ENCODE measurements at regions not wholly inside any gene's neighbourhood (a gene's known extent, or its start where the extent isn't known, plus 50 kb on each side); places are given as distances from the start of the nearest gene placed in this dataset.

DNA sequence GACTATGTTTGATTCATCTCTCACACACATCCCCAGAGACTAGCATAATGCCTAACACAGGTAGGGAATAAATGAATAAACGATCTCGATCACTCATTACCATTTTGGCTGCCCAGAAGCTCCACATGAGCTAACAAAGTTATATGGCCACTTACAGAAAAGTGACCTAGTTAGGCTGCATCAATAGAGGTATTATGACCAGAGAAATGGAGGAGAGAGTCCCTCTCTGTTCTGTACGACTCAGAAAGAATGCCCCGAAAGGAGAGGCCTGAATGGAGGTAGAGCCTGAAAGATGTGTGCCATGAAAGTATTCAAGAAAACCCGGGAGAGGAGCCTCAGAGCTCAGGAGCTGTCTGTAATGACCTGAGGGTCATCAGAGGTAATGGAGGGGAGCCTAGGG lies 208.2 kb upstream of the GRIK3 start:
- Histone ChIP-seq H4K20me1 (ENCODE audit: insufficient read depth) (no peaks in the 10 kb centered on the region), H3K4me2 (ENCODE audit: low read length) (no peak overlapping the region), H3K27ac (ENCODE audit: low read depth, low read length) (no peak overlapping the region), H3K36me3 (ENCODE audit: control insufficient read depth in 1 of 2, insufficient read depth in 2 of 2, low read length in 2 of 2) (no peaks in the 10 kb centered on the region), H3K9ac (ENCODE audit: low read length) (no peak overlapping the region), H3K4me1 (ENCODE audit: control insufficient read depth in 1 of 2, insufficient read depth in 2 of 2, low read length in 2 of 2) (no peaks in the 10 kb centered on the region), H2AFZ (ENCODE audit: low read depth, low read length, poor library complexity, severe bottlenecking) (no peak overlapping the region), H3K79me2 (ENCODE audit: insufficient read depth, low read length) (no peaks in the 10 kb centered on the region), H3K9me3 (ENCODE audit: control insufficient read depth in 1 of 2, insufficient read depth in 1 of 2, low read depth in 1 of 2, low read length in 2 of 2) (no peaks in the 10 kb centered on the region), H3K4me3 (replicated peaks in 1 of 2; ENCODE audit: low read depth in 1 of 2, low read length in 2 of 2) (no peak overlapping the region), H3K27me3 (ENCODE audit: insufficient read depth, low read length) (peaks cover 44% of the 10 kb centered on the region), H3K9me2 (ENCODE audit: insufficient read depth) (no peaks in the 10 kb centered on the region)
- ChIA-PET RAD21 (ENCODE audit: low non-redundant PET in 1 of 2, low total read pairs in 2 of 2, uncharacterized antibody in 2 of 2, unreplicated experiment in 2 of 2) (no interaction called here), POLR2A (no interaction called here), CTCF (no interaction called here)
- intact Hi-C loops (cut with micrococcal nuclease): no loop called here
- TF ChIP-seq POLR2AphosphoS5 (IDR thresholded peaks at IDR 0.05; ENCODE audit: low read depth, low read length) (no peak), ZFX (IDR thresholded peaks at IDR 0.05) (no peak), FOSL1 (IDR thresholded peaks at IDR 0.05; ENCODE audit: low read depth) (no peak), SRF (IDR thresholded peaks at IDR 0.05; ENCODE audit: low read depth) (no peak), ELF1 (IDR thresholded peaks at IDR 0.05; ENCODE audit: borderline replicate concordance, low read depth) (no peak), SIN3A (IDR thresholded peaks at IDR 0.05; ENCODE audit: low read depth) (no peak), CEBPB (IDR thresholded peaks at IDR 0.05; ENCODE audit: low read depth) (no peak), TCF7L2 (IDR thresholded peaks at IDR 0.05; ENCODE audit: borderline replicate concordance, extremely low read depth, insufficient read depth, insufficient read length) (no peak), POLR2A (IDR thresholded peaks at IDR 0.05; ENCODE audit: borderline replicate concordance, extremely low read depth, insufficient read depth, insufficient read length) (no peak), RAD21 (IDR thresholded peaks at IDR 0.05; ENCODE audit: low read depth) (no peak)
- TF ChIP-seq, protein P1, sequence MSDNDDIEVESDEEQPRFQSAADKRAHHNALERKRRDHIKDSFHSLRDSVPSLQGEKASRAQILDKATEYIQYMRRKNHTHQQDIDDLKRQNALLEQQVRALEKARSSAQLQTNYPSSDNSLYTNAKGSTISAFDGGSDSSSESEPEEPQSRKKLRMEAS (IDR thresholded peaks at IDR 0.05): no peak
- no peak for ATAC-seq
- BruUV-seq (replicated peaks): no TSS peak
- no peak for DNase-seq (ENCODE audit: low read depth, low spot score)

DNA sequence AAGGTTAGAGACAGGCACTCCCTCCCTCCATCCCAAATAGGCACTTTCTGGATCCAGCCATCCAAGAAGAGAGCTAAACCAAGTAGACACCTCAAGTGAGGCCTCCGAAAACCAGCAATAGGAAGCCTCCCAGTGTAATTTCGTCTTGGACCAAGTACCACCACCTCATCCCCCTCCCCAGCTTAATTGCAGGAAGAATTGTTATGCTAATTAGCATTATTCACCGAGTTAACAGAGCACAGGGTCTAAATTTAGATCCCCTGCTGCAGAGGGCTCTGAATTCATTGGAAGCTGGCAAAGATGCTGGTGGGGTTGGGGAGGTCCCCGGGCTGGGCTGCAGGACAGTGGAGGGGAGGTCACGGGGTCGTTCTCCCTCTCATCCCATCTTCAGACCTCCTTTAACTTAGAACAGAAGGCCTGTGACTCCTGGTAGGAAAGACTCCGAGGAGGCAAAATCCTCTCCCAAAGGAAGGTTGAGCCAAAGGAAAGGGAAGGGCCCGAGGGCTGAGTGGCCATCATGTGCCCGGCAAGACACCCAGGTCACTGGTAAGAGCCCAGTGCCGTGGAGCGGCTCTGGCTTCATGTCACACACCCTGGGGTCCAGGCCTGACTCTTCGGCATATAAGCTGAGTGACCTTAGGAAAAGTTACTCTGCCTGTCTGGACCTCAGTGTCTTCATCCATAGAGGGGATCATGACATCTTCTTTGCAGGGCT lies 209.2 kb upstream of the GRIK3 start:
- H3K27me3 ChIP-seq (ENCODE audit: insufficient read depth, low read length): peaks cover 42% of the 10 kb centered on the region
- no peak overlapping the region for H3K9ac ChIP-seq (ENCODE audit: low read length)
- no peak overlapping the region for H3K27ac ChIP-seq (ENCODE audit: low read depth, low read length)
- ChIA-PET POLR2A (no interaction called here), CTCF (no interaction called here), RAD21 (ENCODE audit: low non-redundant PET in 1 of 2, low total read pairs in 2 of 2, uncharacterized antibody in 2 of 2, unreplicated experiment in 2 of 2) (no interaction called here)
- H4K20me1 ChIP-seq (ENCODE audit: insufficient read depth): no peaks in the 10 kb centered on the region
- H3K9me2 ChIP-seq (ENCODE audit: insufficient read depth): no peaks in the 10 kb centered on the region
- BruUV-seq (replicated peaks): no TSS peak
- H3K9me3 ChIP-seq (ENCODE audit: control insufficient read depth in 1 of 2, insufficient read depth in 1 of 2, low read depth in 1 of 2, low read length in 2 of 2): no peaks in the 10 kb centered on the region
- H2AFZ ChIP-seq (ENCODE audit: low read depth, low read length, poor library complexity, severe bottlenecking): no peak overlapping the region
- intact Hi-C loops (cut with micrococcal nuclease): no loop called here
- no peak overlapping the region for H3K4me3 ChIP-seq (replicated peaks in 1 of 2; ENCODE audit: low read depth in 1 of 2, low read length in 2 of 2)
- no peaks in the 10 kb centered on the region for H3K4me1 ChIP-seq (ENCODE audit: control insufficient read depth in 1 of 2, insufficient read depth in 2 of 2, low read length in 2 of 2)
- DNase-seq (ENCODE audit: low read depth, low spot score) (no peak), ATAC-seq (no peak)
- no peaks in the 10 kb centered on the region for H3K79me2 ChIP-seq (ENCODE audit: insufficient read depth, low read length)
- no peak overlapping the region for H3K4me2 ChIP-seq (ENCODE audit: low read length)
- no peaks in the 10 kb centered on the region for H3K36me3 ChIP-seq (ENCODE audit: control insufficient read depth in 1 of 2, insufficient read depth in 2 of 2, low read length in 2 of 2)
- TF ChIP-seq RAD21 (IDR thresholded peaks at IDR 0.05; ENCODE audit: low read depth) (no peak), CEBPB (IDR thresholded peaks at IDR 0.05; ENCODE audit: low read depth) (no peak), JUND (IDR thresholded peaks at IDR 0.05) (no peak), TCF7L2 (IDR thresholded peaks at IDR 0.05; ENCODE audit: borderline replicate concordance, extremely low read depth, insufficient read depth, insufficient read length) (no peak), ELF1 (IDR thresholded peaks at IDR 0.05; ENCODE audit: borderline replicate concordance, low read depth) (no peak), EZH2phosphoT487 (IDR thresholded peaks at IDR 0.05; ENCODE audit: borderline replicate concordance) (no peak), POLR2AphosphoS5 (IDR thresholded peaks at IDR 0.05; ENCODE audit: low read depth, low read length) (no peak), SRF (IDR thresholded peaks at IDR 0.05; ENCODE audit: low read depth) (no peak), POLR2A (IDR thresholded peaks at IDR 0.05; ENCODE audit: borderline replicate concordance, extremely low read depth, insufficient read depth, insufficient read length) (no peak), EZH2 (IDR thresholded peaks at IDR 0.05) (no peak), ZNF274 (IDR thresholded peaks at IDR 0.05; ENCODE audit: low read depth, low read length) (no peak), YY1 (IDR thresholded peaks at IDR 0.05; ENCODE audit: extremely low read depth, insufficient replicate concordance, low read depth, low read length) (no peak), FOSL1 (IDR thresholded peaks at IDR 0.05; ENCODE audit: low read depth) (no peak), ZFX (IDR thresholded peaks at IDR 0.05) (no peak)
- TF ChIP-seq, protein P2, sequence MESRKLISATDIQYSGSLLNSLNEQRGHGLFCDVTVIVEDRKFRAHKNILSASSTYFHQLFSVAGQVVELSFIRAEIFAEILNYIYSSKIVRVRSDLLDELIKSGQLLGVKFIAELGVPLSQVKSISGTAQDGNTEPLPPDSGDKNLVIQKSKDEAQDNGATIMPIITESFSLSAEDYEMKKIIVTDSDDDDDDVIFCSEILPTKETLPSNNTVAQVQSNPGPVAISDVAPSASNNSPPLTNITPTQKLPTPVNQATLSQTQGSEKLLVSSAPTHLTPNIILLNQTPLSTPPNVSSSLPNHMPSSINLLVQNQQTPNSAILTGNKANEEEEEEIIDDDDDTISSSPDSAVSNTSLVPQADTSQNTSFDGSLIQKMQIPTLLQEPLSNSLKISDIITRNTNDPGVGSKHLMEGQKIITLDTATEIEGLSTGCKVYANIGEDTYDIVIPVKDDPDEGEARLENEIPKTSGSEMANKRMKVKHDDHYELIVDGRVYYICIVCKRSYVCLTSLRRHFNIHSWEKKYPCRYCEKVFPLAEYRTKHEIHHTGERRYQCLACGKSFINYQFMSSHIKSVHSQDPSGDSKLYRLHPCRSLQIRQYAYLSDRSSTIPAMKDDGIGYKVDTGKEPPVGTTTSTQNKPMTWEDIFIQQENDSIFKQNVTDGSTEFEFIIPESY (IDR thresholded peaks at IDR 0.05; ENCODE audit: extremely low read depth, insufficient replicate concordance, low read length): no peak

Data from HCT116 (cell line).